ENCODE measurements at regions not wholly inside any gene's neighbourhood (a gene's known extent, or its start where the extent isn't known, plus 50 kb on each side); places are given as distances from the start of the nearest gene placed in this dataset.

GRCh38 chr12:77617818-77618217 lies 212.9 kb upstream of the NAV3 start:
- Histone ChIP-seq H3K36me3 (ENCODE audit: insufficient read depth, low read length) (no peaks in the 10 kb centered on the region), H3K9ac (ENCODE audit: low read depth, low read length) (no peak overlapping the region), H2AFZ (ENCODE audit: low read depth, low read length) (no peak overlapping the region), H4K20me1 (ENCODE audit: insufficient read depth, low read length) (no peaks in the 10 kb centered on the region), H3K4me1 (ENCODE audit: insufficient read depth, low read length) (no peaks in the 10 kb centered on the region), H3K27ac (ENCODE audit: low read length) (no peak overlapping the region), H3K9me3 (ENCODE audit: insufficient read depth, low read length, severe bottlenecking) (no peaks in the 10 kb centered on the region), H3K4me3 (ENCODE audit: low read depth in 1 of 2, low read length in 2 of 2) (no peak overlapping the region), H3K4me2 (ENCODE audit: insufficient read depth, low read length) (no peak overlapping the region), H3K79me2 (ENCODE audit: insufficient read depth, low read length) (no peaks in the 10 kb centered on the region), H3K27me3 (ENCODE audit: insufficient read depth, low read length, poor library complexity) (no peaks in the 10 kb centered on the region)
- no peak for DNase-seq
- no peak for TF ChIP-seq EZH2 (IDR thresholded peaks at IDR 0.05; ENCODE audit: borderline replicate concordance, low read depth, low read length, severe bottlenecking)
- TF ChIP-seq, protein P1, sequence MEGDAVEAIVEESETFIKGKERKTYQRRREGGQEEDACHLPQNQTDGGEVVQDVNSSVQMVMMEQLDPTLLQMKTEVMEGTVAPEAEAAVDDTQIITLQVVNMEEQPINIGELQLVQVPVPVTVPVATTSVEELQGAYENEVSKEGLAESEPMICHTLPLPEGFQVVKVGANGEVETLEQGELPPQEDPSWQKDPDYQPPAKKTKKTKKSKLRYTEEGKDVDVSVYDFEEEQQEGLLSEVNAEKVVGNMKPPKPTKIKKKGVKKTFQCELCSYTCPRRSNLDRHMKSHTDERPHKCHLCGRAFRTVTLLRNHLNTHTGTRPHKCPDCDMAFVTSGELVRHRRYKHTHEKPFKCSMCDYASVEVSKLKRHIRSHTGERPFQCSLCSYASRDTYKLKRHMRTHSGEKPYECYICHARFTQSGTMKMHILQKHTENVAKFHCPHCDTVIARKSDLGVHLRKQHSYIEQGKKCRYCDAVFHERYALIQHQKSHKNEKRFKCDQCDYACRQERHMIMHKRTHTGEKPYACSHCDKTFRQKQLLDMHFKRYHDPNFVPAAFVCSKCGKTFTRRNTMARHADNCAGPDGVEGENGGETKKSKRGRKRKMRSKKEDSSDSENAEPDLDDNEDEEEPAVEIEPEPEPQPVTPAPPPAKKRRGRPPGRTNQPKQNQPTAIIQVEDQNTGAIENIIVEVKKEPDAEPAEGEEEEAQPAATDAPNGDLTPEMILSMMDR (IDR thresholded peaks at IDR 0.05; ENCODE audit: borderline replicate concordance, extremely low read depth, low read length, poor library complexity, severe bottlenecking): no peak
- no peak for ATAC-seq (ENCODE audit: insufficient read depth, low read depth)

DNA sequence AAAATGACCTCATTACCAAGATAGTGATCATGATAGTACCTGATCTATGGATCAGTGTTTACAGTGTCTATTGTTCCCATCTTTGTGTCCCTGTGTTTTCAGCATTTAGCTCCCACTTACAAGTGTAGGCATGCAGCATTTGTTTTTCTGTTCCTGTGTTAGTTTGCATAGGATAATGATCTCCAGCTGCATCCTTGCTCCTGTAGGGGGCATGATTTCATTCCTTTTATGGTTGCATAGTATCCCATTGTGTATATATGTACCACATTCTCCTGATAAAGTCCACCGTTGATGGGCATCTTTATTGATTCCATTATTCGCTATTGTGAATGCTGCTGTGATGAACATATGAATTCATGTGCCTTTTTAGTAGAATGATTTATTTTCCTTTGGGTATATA lies 215.4 kb upstream of the NAV3 start:
- no peaks in the 10 kb centered on the region for H3K9me3 ChIP-seq (ENCODE audit: insufficient read depth, low read length, severe bottlenecking)

GRCh38 chr12:77613411-77613810 lies 217.3 kb upstream of the NAV3 start:
- H3K27me3 ChIP-seq (ENCODE audit: insufficient read depth, low read length, poor library complexity): no peaks in the 10 kb centered on the region
- H3K4me3 ChIP-seq (ENCODE audit: low read depth in 1 of 2, low read length in 2 of 2): no peak overlapping the region
- ATAC-seq (ENCODE audit: insufficient read depth, low read depth): no peak
- H3K4me2 ChIP-seq (ENCODE audit: insufficient read depth, low read length): no peak overlapping the region
- no peaks in the 10 kb centered on the region for H3K4me1 ChIP-seq (ENCODE audit: insufficient read depth, low read length)
- H3K27ac ChIP-seq (ENCODE audit: low read length): no peak overlapping the region
- H3K36me3 ChIP-seq (ENCODE audit: insufficient read depth, low read length): no peaks in the 10 kb centered on the region
- H2AFZ ChIP-seq (ENCODE audit: low read depth, low read length): no peak overlapping the region
- H3K9me3 ChIP-seq (ENCODE audit: insufficient read depth, low read length, severe bottlenecking): no peaks in the 10 kb centered on the region
- no peaks in the 10 kb centered on the region for H4K20me1 ChIP-seq (ENCODE audit: insufficient read depth, low read length)
- DNase-seq: no peak
- H3K79me2 ChIP-seq (ENCODE audit: insufficient read depth, low read length): no peaks in the 10 kb centered on the region
- H3K9ac ChIP-seq (ENCODE audit: low read depth, low read length): no peak overlapping the region
- TF ChIP-seq EZH2 (IDR thresholded peaks at IDR 0.05; ENCODE audit: borderline replicate concordance, low read depth, low read length, severe bottlenecking): no peak
- TF ChIP-seq, protein P1 (IDR thresholded peaks at IDR 0.05; ENCODE audit: borderline replicate concordance, extremely low read depth, low read length, poor library complexity, severe bottlenecking): no peak

More for the DNA sequence above, 215.4 kb upstream of the NAV3 start:
- DNase-seq (no peak), ATAC-seq (ENCODE audit: insufficient read depth, low read depth) (no peak)
- Histone ChIP-seq H3K9ac (ENCODE audit: low read depth, low read length) (no peak overlapping the region), H3K79me2 (ENCODE audit: insufficient read depth, low read length) (no peaks in the 10 kb centered on the region), H3K4me2 (ENCODE audit: insufficient read depth, low read length) (no peak overlapping the region), H2AFZ (ENCODE audit: low read depth, low read length) (no peak overlapping the region), H4K20me1 (ENCODE audit: insufficient read depth, low read length) (no peaks in the 10 kb centered on the region), H3K4me1 (ENCODE audit: insufficient read depth, low read length) (no peaks in the 10 kb centered on the region), H3K27ac (ENCODE audit: low read length) (no peak overlapping the region), H3K4me3 (ENCODE audit: low read depth in 1 of 2, low read length in 2 of 2) (no peak overlapping the region), H3K36me3 (ENCODE audit: insufficient read depth, low read length) (no peaks in the 10 kb centered on the region), H3K27me3 (ENCODE audit: insufficient read depth, low read length, poor library complexity) (no peaks in the 10 kb centered on the region)
- no peak for TF ChIP-seq EZH2 (IDR thresholded peaks at IDR 0.05; ENCODE audit: borderline replicate concordance, low read depth, low read length, severe bottlenecking)
- TF ChIP-seq, protein P1 (IDR thresholded peaks at IDR 0.05; ENCODE audit: borderline replicate concordance, extremely low read depth, low read length, poor library complexity, severe bottlenecking): peak; percentile 34

GRCh38 chr12:77610446-77610845 lies 220.2 kb upstream of the NAV3 start:
- no peak for TF ChIP-seq EZH2 (IDR thresholded peaks at IDR 0.05; ENCODE audit: borderline replicate concordance, low read depth, low read length, severe bottlenecking)
- TF ChIP-seq, protein P1 (IDR thresholded peaks at IDR 0.05; ENCODE audit: borderline replicate concordance, extremely low read depth, low read length, poor library complexity, severe bottlenecking): no peak
- H3K27me3 ChIP-seq (ENCODE audit: insufficient read depth, low read length, poor library complexity): no peaks in the 10 kb centered on the region
- no peak overlapping the region for H3K9ac ChIP-seq (ENCODE audit: low read depth, low read length)
- H3K79me2 ChIP-seq (ENCODE audit: insufficient read depth, low read length): no peaks in the 10 kb centered on the region
- H3K36me3 ChIP-seq (ENCODE audit: insufficient read depth, low read length): no peaks in the 10 kb centered on the region
- H3K4me1 ChIP-seq (ENCODE audit: insufficient read depth, low read length): no peaks in the 10 kb centered on the region
- no peak for ATAC-seq (ENCODE audit: insufficient read depth, low read depth)
- no peaks in the 10 kb centered on the region for H4K20me1 ChIP-seq (ENCODE audit: insufficient read depth, low read length)
- no peak overlapping the region for H3K4me3 ChIP-seq (ENCODE audit: low read depth in 1 of 2, low read length in 2 of 2)
- no peak overlapping the region for H3K4me2 ChIP-seq (ENCODE audit: insufficient read depth, low read length)
- no peak overlapping the region for H2AFZ ChIP-seq (ENCODE audit: low read depth, low read length)
- no peak for DNase-seq
- H3K9me3 ChIP-seq (ENCODE audit: insufficient read depth, low read length, severe bottlenecking): no peaks in the 10 kb centered on the region
- H3K27ac ChIP-seq (ENCODE audit: low read length): no peak overlapping the region
